Uterus (tissue), 2 donors: ENCODE measurements at regions not wholly inside any gene's neighbourhood (a gene's known extent, or its start where the extent isn't known, plus 50 kb on each side); places are given as distances from the start of the nearest gene placed in this dataset.

Experiments
- POLR2A ChIP-seq, 2 donors: fragments of 450-650 bp; IDR thresholded peaks; one replicate each; pipeline ENCODE4 v1.6.1; 2016; ENCODE audit warnings: antibody characterized with exemption in 2 of 2, mild to moderate bottlenecking in 1 of 2, moderate library complexity in 1 of 2
- TF ChIP-seq, protein P1 (sequence below), 4 experiments: fragments of 200-600 bp in 2 of 4; fragments of 450-650 bp in 2 of 4; sonication (generic) in 2 of 4; IDR thresholded peaks; one replicate each; pipeline ENCODE4 v1.5.1; 2016 to 2019; ENCODE audit warnings: antibody characterized with exemption in 4 of 4, mild to moderate bottlenecking in 2 of 4, moderate library complexity in 1 of 4

DNA sequence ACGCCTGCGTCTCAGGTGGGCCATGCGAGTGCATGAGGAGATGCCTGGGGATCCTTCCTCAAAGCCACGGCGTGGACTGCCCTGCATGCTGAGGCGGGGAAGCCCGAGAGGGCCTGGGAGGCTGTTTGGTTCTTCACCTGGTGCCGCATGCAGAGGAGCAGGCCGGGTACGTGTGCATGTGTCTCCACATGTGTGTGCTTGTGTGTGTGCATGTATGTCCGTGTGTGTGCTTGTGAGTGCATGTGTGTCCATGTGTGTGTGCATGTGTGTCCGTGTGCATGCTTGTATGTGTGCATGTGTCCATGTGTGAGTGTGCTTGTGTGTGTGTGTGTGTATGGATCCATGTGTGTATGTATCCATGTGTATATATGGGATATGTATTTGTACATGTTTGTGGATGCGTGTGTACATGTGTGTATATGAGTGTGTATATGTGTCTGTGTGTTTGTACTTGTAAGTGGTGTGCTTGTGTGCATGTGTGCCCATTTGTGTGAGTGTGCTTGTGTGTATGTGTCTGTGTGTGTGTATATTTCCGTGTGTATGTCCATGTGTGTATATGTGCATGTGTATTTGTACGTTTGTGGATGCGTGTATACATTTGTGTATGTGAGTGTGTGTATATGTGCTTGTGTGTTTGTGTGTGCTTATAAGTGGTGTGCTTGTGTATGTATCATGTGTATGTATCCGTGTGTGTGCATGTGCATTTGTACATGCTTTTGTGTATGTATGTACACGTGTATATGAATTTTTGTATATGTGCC is 79.0 kb downstream of the PTGR3 start:
- TF ChIP-seq, protein P1, sequence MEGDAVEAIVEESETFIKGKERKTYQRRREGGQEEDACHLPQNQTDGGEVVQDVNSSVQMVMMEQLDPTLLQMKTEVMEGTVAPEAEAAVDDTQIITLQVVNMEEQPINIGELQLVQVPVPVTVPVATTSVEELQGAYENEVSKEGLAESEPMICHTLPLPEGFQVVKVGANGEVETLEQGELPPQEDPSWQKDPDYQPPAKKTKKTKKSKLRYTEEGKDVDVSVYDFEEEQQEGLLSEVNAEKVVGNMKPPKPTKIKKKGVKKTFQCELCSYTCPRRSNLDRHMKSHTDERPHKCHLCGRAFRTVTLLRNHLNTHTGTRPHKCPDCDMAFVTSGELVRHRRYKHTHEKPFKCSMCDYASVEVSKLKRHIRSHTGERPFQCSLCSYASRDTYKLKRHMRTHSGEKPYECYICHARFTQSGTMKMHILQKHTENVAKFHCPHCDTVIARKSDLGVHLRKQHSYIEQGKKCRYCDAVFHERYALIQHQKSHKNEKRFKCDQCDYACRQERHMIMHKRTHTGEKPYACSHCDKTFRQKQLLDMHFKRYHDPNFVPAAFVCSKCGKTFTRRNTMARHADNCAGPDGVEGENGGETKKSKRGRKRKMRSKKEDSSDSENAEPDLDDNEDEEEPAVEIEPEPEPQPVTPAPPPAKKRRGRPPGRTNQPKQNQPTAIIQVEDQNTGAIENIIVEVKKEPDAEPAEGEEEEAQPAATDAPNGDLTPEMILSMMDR (IDR thresholded peaks at IDR 0.05), result no peak
- TF ChIP-seq POLR2A (IDR thresholded peaks at IDR 0.05), result no peak
